ENCODE measurements at regions not wholly inside any gene's neighbourhood (a gene's known extent, or its start where the extent isn't known, plus 50 kb on each side); places are given as distances from the start of the nearest gene placed in this dataset.

- no peaks in the 10 kb centered on the region for H3K36me3 Mint-ChIP-seq (ENCODE audit: low read depth)
- TF ChIP-seq REST (IDR thresholded peaks at IDR 0.05; ENCODE audit: unreplicated experiment) = no peak
- no peak for TF ChIP-seq ETS1 (IDR thresholded peaks at IDR 0.05)
- TF ChIP-seq, protein P1, sequence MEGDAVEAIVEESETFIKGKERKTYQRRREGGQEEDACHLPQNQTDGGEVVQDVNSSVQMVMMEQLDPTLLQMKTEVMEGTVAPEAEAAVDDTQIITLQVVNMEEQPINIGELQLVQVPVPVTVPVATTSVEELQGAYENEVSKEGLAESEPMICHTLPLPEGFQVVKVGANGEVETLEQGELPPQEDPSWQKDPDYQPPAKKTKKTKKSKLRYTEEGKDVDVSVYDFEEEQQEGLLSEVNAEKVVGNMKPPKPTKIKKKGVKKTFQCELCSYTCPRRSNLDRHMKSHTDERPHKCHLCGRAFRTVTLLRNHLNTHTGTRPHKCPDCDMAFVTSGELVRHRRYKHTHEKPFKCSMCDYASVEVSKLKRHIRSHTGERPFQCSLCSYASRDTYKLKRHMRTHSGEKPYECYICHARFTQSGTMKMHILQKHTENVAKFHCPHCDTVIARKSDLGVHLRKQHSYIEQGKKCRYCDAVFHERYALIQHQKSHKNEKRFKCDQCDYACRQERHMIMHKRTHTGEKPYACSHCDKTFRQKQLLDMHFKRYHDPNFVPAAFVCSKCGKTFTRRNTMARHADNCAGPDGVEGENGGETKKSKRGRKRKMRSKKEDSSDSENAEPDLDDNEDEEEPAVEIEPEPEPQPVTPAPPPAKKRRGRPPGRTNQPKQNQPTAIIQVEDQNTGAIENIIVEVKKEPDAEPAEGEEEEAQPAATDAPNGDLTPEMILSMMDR (conservative IDR thresholded peaks at IDR 0.05; ENCODE audit: low read depth in 2 of 2) = no peak
- TF ChIP-seq, protein P2, sequence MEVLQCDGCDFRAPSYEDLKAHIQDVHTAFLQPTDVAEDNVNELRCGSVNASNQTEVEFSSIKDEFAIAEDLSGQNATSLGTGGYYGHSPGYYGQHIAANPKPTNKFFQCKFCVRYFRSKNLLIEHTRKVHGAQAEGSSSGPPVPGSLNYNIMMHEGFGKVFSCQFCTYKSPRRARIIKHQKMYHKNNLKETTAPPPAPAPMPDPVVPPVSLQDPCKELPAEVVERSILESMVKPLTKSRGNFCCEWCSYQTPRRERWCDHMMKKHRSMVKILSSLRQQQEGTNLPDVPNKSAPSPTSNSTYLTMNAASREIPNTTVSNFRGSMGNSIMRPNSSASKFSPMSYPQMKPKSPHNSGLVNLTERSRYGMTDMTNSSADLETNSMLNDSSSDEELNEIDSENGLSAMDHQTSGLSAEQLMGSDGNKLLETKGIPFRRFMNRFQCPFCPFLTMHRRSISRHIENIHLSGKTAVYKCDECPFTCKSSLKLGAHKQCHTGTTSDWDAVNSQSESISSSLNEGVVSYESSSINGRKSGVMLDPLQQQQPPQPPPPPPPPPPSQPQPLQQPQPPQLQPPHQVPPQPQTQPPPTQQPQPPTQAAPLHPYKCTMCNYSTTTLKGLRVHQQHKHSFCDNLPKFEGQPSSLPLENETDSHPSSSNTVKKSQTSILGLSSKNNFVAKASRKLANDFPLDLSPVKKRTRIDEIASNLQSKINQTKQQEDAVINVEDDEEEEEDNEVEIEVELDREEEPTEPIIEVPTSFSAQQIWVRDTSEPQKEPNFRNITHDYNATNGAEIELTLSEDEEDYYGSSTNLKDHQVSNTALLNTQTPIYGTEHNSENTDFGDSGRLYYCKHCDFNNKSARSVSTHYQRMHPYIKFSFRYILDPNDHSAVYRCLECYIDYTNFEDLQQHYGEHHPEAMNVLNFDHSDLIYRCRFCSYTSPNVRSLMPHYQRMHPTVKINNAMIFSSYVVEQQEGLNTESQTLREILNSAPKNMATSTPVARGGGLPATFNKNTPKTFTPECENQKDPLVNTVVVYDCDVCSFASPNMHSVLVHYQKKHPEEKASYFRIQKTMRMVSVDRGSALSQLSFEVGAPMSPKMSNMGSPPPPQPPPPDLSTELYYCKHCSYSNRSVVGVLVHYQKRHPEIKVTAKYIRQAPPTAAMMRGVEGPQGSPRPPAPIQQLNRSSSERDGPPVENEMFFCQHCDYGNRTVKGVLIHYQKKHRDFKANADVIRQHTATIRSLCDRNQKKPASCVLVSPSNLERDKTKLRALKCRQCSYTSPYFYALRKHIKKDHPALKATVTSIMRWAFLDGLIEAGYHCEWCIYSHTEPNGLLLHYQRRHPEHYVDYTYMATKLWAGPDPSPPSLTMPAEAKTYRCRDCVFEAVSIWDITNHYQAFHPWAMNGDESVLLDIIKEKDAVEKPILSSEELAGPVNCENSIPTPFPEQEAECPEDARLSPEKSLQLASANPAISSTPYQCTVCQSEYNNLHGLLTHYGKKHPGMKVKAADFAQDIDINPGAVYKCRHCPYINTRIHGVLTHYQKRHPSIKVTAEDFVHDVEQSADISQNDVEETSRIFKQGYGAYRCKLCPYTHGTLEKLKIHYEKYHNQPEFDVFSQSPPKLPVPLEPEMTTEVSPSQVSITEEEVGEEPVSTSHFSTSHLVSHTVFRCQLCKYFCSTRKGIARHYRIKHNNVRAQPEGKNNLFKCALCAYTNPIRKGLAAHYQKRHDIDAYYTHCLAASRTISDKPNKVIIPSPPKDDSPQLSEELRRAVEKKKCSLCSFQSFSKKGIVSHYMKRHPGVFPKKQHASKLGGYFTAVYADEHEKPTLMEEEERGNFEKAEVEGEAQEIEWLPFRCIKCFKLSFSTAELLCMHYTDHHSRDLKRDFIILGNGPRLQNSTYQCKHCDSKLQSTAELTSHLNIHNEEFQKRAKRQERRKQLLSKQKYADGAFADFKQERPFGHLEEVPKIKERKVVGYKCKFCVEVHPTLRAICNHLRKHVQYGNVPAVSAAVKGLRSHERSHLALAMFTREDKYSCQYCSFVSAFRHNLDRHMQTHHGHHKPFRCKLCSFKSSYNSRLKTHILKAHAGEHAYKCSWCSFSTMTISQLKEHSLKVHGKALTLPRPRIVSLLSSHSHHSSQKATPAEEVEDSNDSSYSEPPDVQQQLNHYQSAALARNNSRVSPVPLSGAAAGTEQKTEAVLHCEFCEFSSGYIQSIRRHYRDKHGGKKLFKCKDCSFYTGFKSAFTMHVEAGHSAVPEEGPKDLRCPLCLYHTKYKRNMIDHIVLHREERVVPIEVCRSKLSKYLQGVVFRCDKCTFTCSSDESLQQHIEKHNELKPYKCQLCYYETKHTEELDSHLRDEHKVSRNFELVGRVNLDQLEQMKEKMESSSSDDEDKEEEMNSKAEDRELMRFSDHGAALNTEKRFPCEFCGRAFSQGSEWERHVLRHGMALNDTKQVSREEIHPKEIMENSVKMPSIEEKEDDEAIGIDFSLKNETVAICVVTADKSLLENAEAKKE (CRISPR knock-in tag; IDR thresholded peaks at IDR 0.05) = no peak
- TF ChIP-seq ZNF331 (CRISPR knock-in tag; IDR thresholded peaks at IDR 0.05; ENCODE audit: low read depth) = no peak
- TF ChIP-seq NANOG (IDR thresholded peaks at IDR 0.05; ENCODE audit: borderline replicate concordance) = no peak
- TF ChIP-seq EZH2phosphoT487 (IDR thresholded peaks at IDR 0.05; ENCODE audit: unreplicated experiment) = no peak
- no peak for TF ChIP-seq EZH2 (IDR thresholded peaks at IDR 0.05; ENCODE audit: low read depth, unreplicated experiment)
- no peak for TF ChIP-seq POLR2AphosphoS5 (IDR thresholded peaks at IDR 0.05; ENCODE audit: low read depth)
- no peak for TF ChIP-seq ZNF114 (CRISPR knock-in tag; IDR thresholded peaks at IDR 0.05)
- TF ChIP-seq JUNB (IDR thresholded peaks at IDR 0.05; ENCODE audit: unreplicated experiment) = no peak
- TF ChIP-seq STAT1 (IDR thresholded peaks at IDR 0.05; ENCODE audit: unreplicated experiment) = no peak
- no peak for TF ChIP-seq CREB1 (CRISPR knock-in tag; IDR thresholded peaks at IDR 0.05; ENCODE audit: low read depth)
- H3K27me3 ChIP-seq (ENCODE audit: insufficient read depth) = no peaks in the 10 kb centered on the region
- H3K4me1 Mint-ChIP-seq = no peaks in the 10 kb centered on the region
- H3K9me2 ChIP-seq (ENCODE audit: insufficient read depth) = no peaks in the 10 kb centered on the region; the same call in 1 of the 2 replicates
- H4K20me1 ChIP-seq (replicated peaks; ENCODE audit: insufficient read depth) = no peaks in the 10 kb centered on the region
- no peaks in the 10 kb centered on the region for H3K79me2 ChIP-seq (replicated peaks; ENCODE audit: insufficient read depth)
- H3K4me2 ChIP-seq = no peak overlapping the region
- no peak overlapping the region for H3K4me3 Mint-ChIP-seq
- H3K27ac ChIP-seq (ENCODE audit: low read depth) = no peak overlapping the region
- H3K4me1 ChIP-seq (ENCODE audit: insufficient read depth) = no peaks in the 10 kb centered on the region
- H3K4me3 ChIP-seq = no peak overlapping the region
- H2AFZ ChIP-seq = no peak overlapping the region
- H3K36me3 ChIP-seq (ENCODE audit: insufficient read depth) = no peaks in the 10 kb centered on the region
- ATAC-seq (no peak), DNase-seq (ENCODE audit: low spot score) (no peak)
- H3F3A ChIP-seq (replicated peaks; ENCODE audit: low read depth) = no peaks in the 10 kb centered on the region
- no peak overlapping the region for H3K27ac Mint-ChIP-seq
- no peaks in the 10 kb centered on the region for H3K9me3 Mint-ChIP-seq
- H3K27me3 Mint-ChIP-seq (ENCODE audit: insufficient read depth, low read depth, poor library complexity) = no peaks in the 10 kb centered on the region
Measured at GRCh38 chr11:127649071-127649470, 648.5 kb upstream of the KIRREL3 start.

Data from GM23338 (cell line).